ENCODE measurements at regions not wholly inside any gene's neighbourhood (a gene's known extent, or its start where the extent isn't known, plus 50 kb on each side); places are given as distances from the start of the nearest gene placed in this dataset.

DNA sequence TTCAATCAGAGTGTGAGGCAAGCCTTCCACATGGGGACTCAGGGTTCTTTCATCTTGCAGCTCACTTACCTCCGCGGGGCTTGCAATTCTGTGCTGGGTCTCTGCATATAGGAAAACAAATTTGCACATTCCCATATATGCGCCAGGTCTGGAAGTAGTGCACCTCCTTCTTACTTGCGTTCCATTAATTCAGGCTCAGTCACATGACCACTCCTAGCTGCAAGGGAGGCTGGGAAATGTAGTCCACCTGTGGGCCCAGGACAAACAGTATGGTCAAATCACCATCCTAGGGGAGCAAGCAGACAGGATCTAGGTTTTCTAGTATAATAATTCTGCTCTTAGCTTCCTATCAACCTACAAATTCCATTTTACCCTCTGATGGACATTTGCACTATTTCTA, 160.4 kb downstream of the AACS start:
- no peak for DNase-seq (ENCODE audit: low spot score)

GRCh38 chr12:125228519-125229260, 163.5 kb downstream of the AACS start:
- DNase-seq (ENCODE audit: low spot score): no peak

GRCh38 chr12:125229878-125230530, 164.8 kb downstream of the AACS start:
- no peak for DNase-seq (ENCODE audit: low spot score)

DNA sequence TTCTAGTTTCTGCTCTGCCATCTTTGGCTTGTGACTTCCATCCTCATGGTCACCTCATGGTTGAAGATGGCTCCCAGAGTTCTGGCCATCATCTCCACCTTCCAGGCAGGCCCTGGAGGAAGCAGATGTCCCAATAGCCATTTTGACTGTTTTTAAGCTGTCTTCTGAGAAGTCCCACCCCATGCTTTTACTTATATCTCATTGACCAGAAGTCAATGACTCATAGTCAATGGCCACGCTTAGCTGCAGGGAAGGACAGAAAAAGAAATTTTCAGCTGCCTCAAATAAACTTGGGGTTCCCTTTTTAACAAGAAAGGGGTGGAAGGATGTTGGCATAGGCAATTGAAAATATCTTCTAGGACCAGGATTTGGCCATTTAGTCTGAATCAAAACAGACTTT, 168.1 kb downstream of the AACS start:
- no peak for DNase-seq (ENCODE audit: low spot score)

- DNase-seq (ENCODE audit: low spot score): no peak
Observed at GRCh38 chr12:125239563-125239962, 174.3 kb downstream of the AACS start.

GRCh38 chr12:125240717-125241116, 175.5 kb downstream of the AACS start:
- DNase-seq (ENCODE audit: low spot score): no peak

GRCh38 chr12:125243811-125244210, 178.6 kb downstream of the AACS start:
- no peak for DNase-seq (ENCODE audit: low spot score)

- DNase-seq (ENCODE audit: low spot score): no peak
Observed at GRCh38 chr12:125244338-125244737, 179.1 kb downstream of the AACS start.

DNA sequence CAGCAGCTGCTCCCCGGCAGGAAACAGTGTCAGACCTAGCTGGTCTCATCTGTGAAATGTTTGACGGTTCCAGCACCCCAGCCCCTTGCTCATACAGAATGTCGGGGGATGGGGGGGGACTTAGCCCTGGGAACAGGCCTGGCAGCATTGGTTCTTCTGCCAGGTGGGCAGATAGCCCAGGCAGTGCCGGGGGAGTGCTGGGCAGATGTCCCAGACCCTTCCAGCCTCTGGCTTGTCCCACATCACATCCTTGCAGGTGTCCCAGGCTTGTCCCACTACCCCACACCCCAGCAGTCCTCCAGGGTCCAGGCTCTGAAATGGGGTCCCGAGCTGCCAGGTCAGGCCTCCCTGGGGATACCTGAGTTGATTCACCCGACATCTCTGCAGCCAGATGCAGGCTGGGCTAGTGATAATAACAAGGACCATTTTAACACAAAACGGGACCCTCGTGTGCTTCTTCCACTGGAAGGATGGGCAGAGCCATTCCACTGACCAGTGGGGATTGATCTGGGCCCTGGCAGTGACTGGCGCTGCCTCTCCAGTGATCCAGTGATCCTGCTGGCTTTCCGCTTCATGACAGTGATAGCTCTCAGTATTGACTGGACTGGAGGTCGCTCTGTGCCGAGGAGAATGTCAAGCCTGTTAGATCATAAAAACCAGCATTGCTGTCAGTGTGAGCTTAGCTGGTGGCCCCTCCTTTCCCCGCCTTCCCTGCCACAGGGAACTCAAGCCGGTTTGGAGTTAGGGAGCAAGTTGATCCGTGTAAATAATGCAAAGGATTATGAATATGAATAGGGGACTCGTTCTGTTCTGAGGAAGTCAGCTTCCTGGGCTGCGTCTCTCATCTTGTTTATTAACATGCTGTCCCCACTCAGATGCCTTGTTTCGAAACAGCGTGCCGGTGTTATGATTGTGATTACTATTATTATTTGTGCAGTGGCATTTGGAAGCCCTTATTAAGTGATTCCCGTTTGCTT, 180.6 kb downstream of the AACS start:
- DNase-seq (ENCODE audit: low spot score): no peak

DNA sequence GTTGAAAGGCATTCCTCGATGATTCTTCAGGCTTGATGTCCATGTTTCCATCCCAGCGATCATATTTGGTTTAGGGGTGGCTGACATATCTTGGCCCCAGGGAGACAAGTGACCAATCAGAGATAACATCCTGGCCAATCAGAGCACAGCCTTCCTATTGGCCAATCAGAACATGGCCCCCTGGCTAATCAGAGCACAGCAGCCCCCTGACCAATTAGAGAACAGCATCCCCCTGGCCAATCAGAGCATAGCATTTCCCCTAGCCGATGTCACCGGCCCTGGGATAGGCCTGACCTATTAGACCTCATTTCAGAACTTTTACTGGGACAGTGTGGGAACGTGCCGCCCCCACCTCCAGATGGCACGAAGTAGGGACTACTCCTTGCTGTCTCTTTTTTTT, 182.2 kb downstream of the AACS start:
- no peak for DNase-seq (ENCODE audit: low spot score)

- no peak for DNase-seq (ENCODE audit: low spot score)
Observed at GRCh38 chr12:125249066-125249824, 184.0 kb downstream of the AACS start.

- no peak for DNase-seq (ENCODE audit: low spot score)
Observed at GRCh38 chr12:125249932-125250331, 184.7 kb downstream of the AACS start.

GRCh38 chr12:125254236-125254635, 189.0 kb downstream of the AACS start:
- no peak for DNase-seq (ENCODE audit: low spot score)

DNA sequence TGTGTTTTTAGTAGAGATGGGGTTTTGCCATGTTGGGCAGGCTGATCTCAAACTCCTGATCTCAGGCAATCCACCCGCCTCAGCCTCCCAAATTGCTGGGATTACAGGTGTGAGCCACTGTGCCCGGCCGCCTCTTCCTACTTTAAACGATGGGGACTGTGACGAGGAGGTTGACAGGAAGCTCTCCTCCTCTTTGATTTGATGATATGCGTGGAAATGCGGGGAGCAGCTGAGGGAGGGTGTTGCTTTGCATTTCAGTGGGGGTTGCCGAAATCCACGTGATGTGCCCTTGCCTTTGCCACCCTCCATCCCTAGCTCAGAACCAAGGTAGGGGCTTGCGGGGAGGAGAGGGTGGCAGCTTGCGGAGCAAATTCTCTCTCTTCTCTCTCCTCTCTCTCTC, 189.6 kb downstream of the AACS start:
- DNase-seq (ENCODE audit: low spot score): no peak

DNA sequence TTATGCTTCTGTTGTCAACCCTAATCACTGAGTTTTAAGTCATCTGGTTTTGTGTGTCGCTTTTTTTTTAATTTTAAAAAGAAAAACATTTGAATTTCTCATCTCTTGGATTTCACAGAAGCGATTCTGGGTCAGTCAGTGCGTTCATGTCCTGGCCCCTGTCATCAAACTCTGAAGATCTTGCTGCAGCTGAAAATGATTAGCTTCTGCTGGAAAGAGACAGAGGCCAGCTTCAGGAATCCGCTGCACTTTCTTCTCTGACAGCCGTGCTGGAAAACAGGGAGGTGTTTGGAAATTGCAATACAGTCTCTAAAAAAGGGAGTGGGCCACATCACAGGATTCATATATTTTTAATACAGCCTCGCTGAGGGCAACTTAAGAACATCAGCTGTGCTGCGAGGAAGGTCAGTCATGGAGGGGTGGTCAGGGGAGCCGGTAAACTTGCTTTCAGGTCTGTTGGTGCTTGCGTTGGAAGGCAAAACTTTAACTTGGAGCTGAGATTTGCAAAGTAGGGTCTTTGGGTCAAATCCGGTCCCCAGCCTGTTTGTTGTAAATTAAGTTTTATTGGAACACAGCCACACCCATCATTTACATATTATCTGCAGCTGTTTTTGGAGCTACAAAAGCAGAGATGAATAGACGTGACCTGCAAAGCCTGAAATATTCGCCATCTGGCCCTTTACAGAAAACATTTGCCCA, 190.8 kb downstream of the AACS start:
- no peak for DNase-seq (ENCODE audit: low spot score)

DNA sequence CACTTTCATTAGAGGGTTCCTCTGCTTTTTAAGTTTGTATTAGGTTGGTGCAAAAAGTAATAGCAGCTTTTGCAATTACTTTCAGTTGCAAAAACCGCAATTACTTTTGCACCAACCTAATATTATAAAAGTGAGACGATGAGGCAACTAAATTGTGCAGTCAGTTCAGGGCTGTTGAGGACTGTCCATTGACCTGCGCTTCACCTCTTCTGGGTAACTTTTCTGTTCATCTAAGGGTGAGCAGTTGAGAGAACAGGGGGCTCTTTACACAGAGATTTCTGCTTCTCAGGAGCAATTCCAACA, 191.3 kb downstream of the AACS start:
- DNase-seq (ENCODE audit: low spot score): no peak

GRCh38 chr12:125259178-125259867, 194.1 kb downstream of the AACS start:
- no peak for DNase-seq (ENCODE audit: low spot score)

DNA sequence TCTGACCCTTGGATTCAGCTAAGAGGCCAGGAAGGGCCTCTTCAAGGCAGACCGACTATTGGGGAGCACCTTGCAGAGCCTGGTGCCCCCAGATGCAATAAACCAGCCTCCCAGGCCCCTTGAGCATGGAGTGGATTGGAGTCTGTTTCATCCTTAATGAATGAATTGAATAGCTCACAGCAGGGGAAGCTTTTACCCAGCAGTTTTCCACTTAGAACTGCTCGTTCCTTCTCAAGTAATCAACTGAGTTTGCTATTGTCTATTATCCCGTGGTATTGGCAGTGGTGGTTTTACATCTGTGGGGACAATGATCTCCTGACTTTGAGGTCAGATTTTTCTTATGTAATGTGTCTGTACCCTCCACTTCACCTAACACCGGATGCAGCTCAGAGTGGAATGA, 197.6 kb downstream of the AACS start:
- DNase-seq (ENCODE audit: low spot score): no peak

DNA sequence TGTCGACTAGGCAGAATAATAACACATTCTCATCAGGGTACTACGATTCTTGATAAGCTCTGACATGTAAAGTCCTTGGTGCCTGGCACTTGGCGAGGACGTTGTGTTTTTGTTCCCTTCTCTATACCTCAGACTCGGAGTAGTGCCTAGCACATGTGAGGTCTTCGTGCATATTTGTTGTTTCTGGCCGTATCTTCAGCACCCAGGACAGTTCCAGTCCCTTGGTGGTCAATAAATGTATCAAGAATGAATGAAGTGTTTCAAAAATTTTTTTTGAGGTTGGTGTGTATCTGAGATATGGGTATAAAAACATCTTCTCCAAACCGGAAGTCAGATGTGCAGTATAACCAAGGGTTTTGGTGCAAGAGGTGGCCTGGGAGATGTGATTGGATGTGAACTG, 198.2 kb downstream of the AACS start:
- no peak for DNase-seq (ENCODE audit: low spot score)

DNA sequence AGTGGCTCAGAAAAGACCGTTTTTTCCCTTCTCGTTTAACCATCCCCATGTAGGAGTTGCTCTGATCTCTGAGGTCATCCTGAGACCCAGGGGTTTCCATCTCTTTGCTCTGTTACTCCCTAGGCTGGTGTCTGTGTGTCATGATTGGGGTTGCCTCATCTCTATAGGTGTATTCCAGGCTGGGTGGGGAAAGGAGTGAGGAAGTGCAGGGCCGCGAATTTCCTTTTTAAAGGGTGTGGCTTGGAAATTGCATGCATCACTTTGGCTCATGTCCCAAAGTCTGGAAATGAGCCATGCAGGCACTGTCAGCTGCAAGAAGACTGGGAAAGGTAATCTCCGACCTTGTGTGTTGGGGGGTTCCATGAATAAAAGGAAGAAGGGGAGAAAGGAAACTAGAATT, 201.9 kb downstream of the AACS start:
- no peak for DNase-seq (ENCODE audit: low spot score)

GRCh38 chr12:125269276-125269675, 204.0 kb downstream of the AACS start:
- DNase-seq (ENCODE audit: low spot score): no peak
